HepG2 (cell line): ENCODE measurements at regions not wholly inside any gene's neighbourhood (a gene's known extent, or its start where the extent isn't known, plus 50 kb on each side); places are given as distances from the start of the nearest gene placed in this dataset.

ENCODE experiments used
- ATAC-seq: fragments of 200-7000 bp; cut with Tn5 transposase; 3 replicates; pipeline ENCODE4 v1.9.1; 2020; ENCODE audit warnings: mild to moderate bottlenecking, moderate library complexity
- BruUV-seq: library from RNA; stranded (reverse); fragments of 400-500 nt; replicated peaks from 2 replicates; lab custom pipeline; 2021; lab: Mats Ljungman, UMichigan
- CTCF ChIA-PET: fragments of 300-600 bp; formaldehyde crosslinking; extraction: SDS; loops from one replicate; lab custom pipeline; 2021; ENCODE audit warnings: low total read pairs, inconsistent platforms, low intra/inter-chr PET ratio; lab: Yijun Ruan, JAX
- POLR2A ChIA-PET: fragments of 350-600 bp; sonication (Branson Sonifier 250); formaldehyde crosslinking; loops from one replicate; lab custom pipeline; 2020; ENCODE audit warnings: antibody characterized with exemption, inconsistent platforms; lab: Yijun Ruan, JAX
- DNase-seq: peaks from one replicate; pipeline ENCODE4 v3.0.0-alpha.2; 2015; ENCODE audit warnings: low spot score
- FAIRE-seq: peaks from 3 replicates; lab custom pipeline; 2011; peaks lifted over from hg19 to GRCh38; lab: Jason Lieb, UNC
- H2AFZ ChIP-seq: one replicate; pipeline ENCODE4 v1.6.1; 2011; ENCODE audit warnings: low read length, inconsistent platforms
- H3K27ac ChIP-seq: fragments of 300-600 bp; 3 replicates; pipeline ENCODE4 v1.8.0; 2011; ENCODE audit warnings: mixed run types, mild to moderate bottlenecking, mixed read lengths, low read length, inconsistent platforms; ENCODE audit not compliant: insufficient read depth; ENCODE audit errors: extremely low read length
- H3K27me3 ChIP-seq, 2 experiments: fragments of 200-600 bp in 1 of 2; 2 replicates in 1 of 2; 3 replicates in 1 of 2; pipeline versions ENCODE4 v1.6.0 to v1.8.0; 2011; ENCODE audit warnings: low read length in 2 of 2, mild to moderate bottlenecking in 2 of 2, moderate library complexity in 2 of 2, inconsistent platforms in 1 of 2; ENCODE audit not compliant: insufficient read depth in 2 of 2, control insufficient read depth in 1 of 2
- H3K36me3 ChIP-seq, 2 experiments: fragments of 200-600 bp in 1 of 2; replicated peaks in 1 of 2; 2 replicates in 1 of 2; 3 replicates in 1 of 2; pipeline versions ENCODE4 v1.5.1 to v1.8.0; 2011; ENCODE audit warnings: low read length in 2 of 2, inconsistent platforms in 1 of 2; ENCODE audit not compliant: insufficient read depth in 2 of 2, control insufficient read depth in 1 of 2
- H3K4me1 ChIP-seq: 2 replicates; pipeline ENCODE4 v1.5.1; 2012; ENCODE audit warnings: low read length, inconsistent platforms; ENCODE audit not compliant: insufficient read depth
- H3K4me2 ChIP-seq: 2 replicates; pipeline ENCODE4 v1.6.0; 2011; ENCODE audit warnings: low read depth, low read length, inconsistent platforms
- H3K4me3 ChIP-seq, 3 experiments: fragments of 200-600 bp in 1 of 3; sonication (generic), shearing (Covaris generic) in 1 of 3; replicated peaks in 1 of 3; 2 replicates each; pipeline ENCODE4 v1.5.1; 2011 to 2016; ENCODE audit warnings: low read length in 3 of 3, inconsistent platforms in 2 of 3, low read depth in 2 of 3, mild to moderate bottlenecking in 2 of 3, control low read depth in 1 of 3, mixed read lengths in 1 of 3; ENCODE audit not compliant: insufficient read depth in 1 of 3
- H3K79me2 ChIP-seq: one replicate; pipeline ENCODE4 v1.6.1; 2011; ENCODE audit warnings: low read length, inconsistent platforms; ENCODE audit not compliant: insufficient read depth
- H3K9ac ChIP-seq: 2 replicates; pipeline ENCODE4 v1.6.0; 2011; ENCODE audit warnings: mild to moderate bottlenecking, low read depth, low read length, inconsistent platforms; ENCODE audit not compliant: insufficient read depth
- H3K9me3 ChIP-seq: 2 replicates; pipeline ENCODE4 v1.5.1; 2012; ENCODE audit warnings: mild to moderate bottlenecking, low read length
- H4K20me1 ChIP-seq: 2 replicates; pipeline ENCODE4 v1.6.0; 2011; ENCODE audit warnings: inconsistent platforms, mild to moderate bottlenecking, low read length, moderate library complexity; ENCODE audit not compliant: insufficient read depth
- AKNA ChIP-seq: sonication (generic); formaldehyde crosslinking; IDR thresholded peaks from 2 replicates; pipeline ENCODE4 v1.4.0; 2020; ENCODE audit warnings: missing genetic modification reagents, borderline replicate concordance
- CENPX ChIP-seq: sonication (generic); formaldehyde crosslinking; IDR thresholded peaks from 2 replicates; pipeline ENCODE4 v1.9.0; 2021; ENCODE audit warnings: mild to moderate bottlenecking, missing genetic modification reagents, moderate library complexity
- HNF4G ChIP-seq, 2 experiments: sonication (generic) in 1 of 2; formaldehyde crosslinking in 1 of 2; IDR thresholded peaks; 2 replicates each; pipeline versions ENCODE4 v1.4.0 to v1.6.1; 2011 to 2020; ENCODE audit warnings: borderline replicate concordance in 2 of 2, low read depth in 2 of 2, mild to moderate bottlenecking in 2 of 2, low read length in 1 of 2, missing genetic modification reagents in 1 of 2, moderate library complexity in 1 of 2
- KAT2B ChIP-seq: fragments of 150-350 bp; IDR thresholded peaks from 2 replicates; pipeline ENCODE4 v1.6.1; 2014; ENCODE audit warnings: low read depth, low read length, borderline replicate concordance
- MAF1 ChIP-seq: sonication (generic); formaldehyde crosslinking; IDR thresholded peaks from 2 replicates; pipeline ENCODE4 v1.5.0; 2020; ENCODE audit warnings: missing genetic modification reagents, borderline replicate concordance
- MLX ChIP-seq: IDR thresholded peaks from 2 replicates; pipeline ENCODE4 v1.6.1; 2016
- NR2F6 ChIP-seq, 2 experiments: IDR thresholded peaks; 2 replicates each; pipeline ENCODE4 v1.6.1; 2016; ENCODE audit warnings: antibody characterized with exemption in 1 of 2, mild to moderate bottlenecking in 1 of 2
- TOPORS ChIP-seq: sonication (generic); formaldehyde crosslinking; IDR thresholded peaks from 2 replicates; pipeline ENCODE4 v1.8.0; 2023; ENCODE audit warnings: mild to moderate bottlenecking, missing genetic modification reagents
- ZFAT ChIP-seq: sonication (generic); formaldehyde crosslinking; conservative IDR thresholded peaks from 2 replicates; pipeline ENCODE4 v1.8.1; 2023; ENCODE audit warnings: missing genetic modification reagents, inconsistent platforms
- ZNF160 ChIP-seq: sonication (generic); formaldehyde crosslinking; IDR thresholded peaks from 2 replicates; pipeline ENCODE4 v1.8.0; 2022; ENCODE audit warnings: mild to moderate bottlenecking, inconsistent platforms, missing genetic modification reagents
- ZNF33A ChIP-seq: sonication (generic); formaldehyde crosslinking; IDR thresholded peaks from 2 replicates; pipeline ENCODE4 v1.5.1; 2020; ENCODE audit warnings: missing genetic modification reagents, mild to moderate bottlenecking, moderate library complexity, borderline replicate concordance
- ZNF451 ChIP-seq: sonication (generic); formaldehyde crosslinking; IDR thresholded peaks from 2 replicates; pipeline ENCODE4 v1.5.0; 2020; ENCODE audit warnings: mild to moderate bottlenecking, missing genetic modification reagents
- ZNF557 ChIP-seq: sonication (generic); formaldehyde crosslinking; IDR thresholded peaks from 2 replicates; pipeline ENCODE4 v1.4.0; 2020; ENCODE audit warnings: missing genetic modification reagents
- ZNF598 ChIP-seq: sonication (generic); formaldehyde crosslinking; IDR thresholded peaks from 2 replicates; pipeline ENCODE4 v1.5.1; 2020; ENCODE audit warnings: mild to moderate bottlenecking, missing genetic modification reagents, borderline replicate concordance
- ZNF639 ChIP-seq: conservative IDR thresholded peaks from 2 replicates; pipeline ENCODE4 v1.6.1; 2018; ENCODE audit warnings: missing genetic modification reagents
- ZNF709 ChIP-seq: sonication (generic); formaldehyde crosslinking; IDR thresholded peaks from 2 replicates; pipeline ENCODE4 v1.5.0; 2020; ENCODE audit warnings: mild to moderate bottlenecking, missing genetic modification reagents
- ZNF761 ChIP-seq: sonication (generic); formaldehyde crosslinking; conservative IDR thresholded peaks from 2 replicates; pipeline ENCODE4 v1.4.0; 2020; ENCODE audit warnings: mild to moderate bottlenecking, missing genetic modification reagents
- ZNF83 ChIP-seq: sonication (generic); formaldehyde crosslinking; IDR thresholded peaks from 2 replicates; pipeline ENCODE4 v1.4.0; 2020; ENCODE audit warnings: missing genetic modification reagents, mild to moderate bottlenecking, borderline replicate concordance
- ZZZ3 ChIP-seq: sonication (generic); formaldehyde crosslinking; IDR thresholded peaks from 2 replicates; pipeline ENCODE4 v1.4.0; 2020; ENCODE audit warnings: missing genetic modification reagents, mild to moderate bottlenecking, borderline replicate concordance
- WGBS: methylation state at CpG from one replicate; pipeline ENCODE4 v1.1.6; 2017; ENCODE audit warnings: low lambda C conversion rate; 5-methylcytosine and 5-hydroxymethylcytosine counted together
- in situ Hi-C: cut with HindIII; loops from 2 replicates; pipeline ENCODE4 v1.10.0; 2017; ENCODE audit warnings: low pct_unique_long_range_greater_than_20kb; ENCODE audit not compliant: extremely low pct_ligation_motif_present
- intact Hi-C: fragments of 100-400 bp; cut with micrococcal nuclease; formaldehyde crosslinking; loops from one replicate; pipeline ENCODE4 v1.10.0; 2022; ENCODE audit not compliant: unreplicated experiment

- no peak overlapping the region for H2AFZ ChIP-seq
- no peak overlapping the region for H3K9ac ChIP-seq
- H3K4me3 ChIP-seq, result no peak overlapping the region
- no peak overlapping the region for H3K27ac ChIP-seq
- TF ChIP-seq ZNF160 (no peak), AKNA (CRISPR knock-in tag) (no peak), MAF1 (CRISPR knock-in tag) (no peak), ZNF83 (CRISPR knock-in tag) (no peak), ZNF709 (no peak), CENPX (CRISPR knock-in tag) (no peak), HNF4G (IDR thresholded peaks at IDR 0.05; ENCODE audit: borderline replicate concordance, low read depth, low read length) (no peak), HNF4G (CRISPR knock-in tag; IDR thresholded peaks at IDR 0.05; ENCODE audit: borderline replicate concordance, low read depth) (no peak), KAT2B (no peak), ZNF33A (CRISPR knock-in tag) (no peak), TOPORS (CRISPR knock-in tag) (no peak), MLX (no peak), ZFAT (CRISPR knock-in tag) (no peak), ZNF761 (CRISPR knock-in tag) (no peak), ZNF598 (CRISPR knock-in tag) (no peak), ZNF557 (CRISPR knock-in tag) (no peak), ZNF451 (no peak), NR2F6 (IDR thresholded peaks at IDR 0.05) (no peak), NR2F6 (CRISPR knock-in tag; IDR thresholded peaks at IDR 0.05) (no peak), ZZZ3 (CRISPR knock-in tag) (no peak), ZNF639 (CRISPR knock-in tag) (no peak)
- no peaks in the 10 kb centered on the region for H3K36me3 ChIP-seq
- ChIA-PET POLR2A (no interaction called here), CTCF (no interaction called here)
- FAIRE-seq (no peak), DNase-seq (no peak), ATAC-seq (no peak)
- H3K27me3 ChIP-seq, result peaks cover 6 to 19% of the 10 kb centered on the region in 2 experiments; a peak in 3 of 5 replicates
- H4K20me1 ChIP-seq, result no peaks in the 10 kb centered on the region
- 24% methylated on average over 6 of the region's 8 CpGs for WGBS
- BruUV-seq, result no TSS peak
- intact Hi-C loops (no loop called here), in situ Hi-C loops (no loop called here)
- peaks cover 9% of the 10 kb centered on the region for H3K4me1 ChIP-seq
- H3K4me2 ChIP-seq, result no peak overlapping the region
- H3K9me3 ChIP-seq, result no peaks in the 10 kb centered on the region
- no peaks in the 10 kb centered on the region for H3K79me2 ChIP-seq
These were observed 65.6 kb upstream of the NEURL1B start for GRCh38 chr5:172575416-172575815.
